Activated naive CD8-positive, alpha-beta T cell treated with anti-CD3 and anti-CD28 coated beads, Interleukin-2, amount 10 ng/mL, durations not matched to agents 7 days and 5 days (primary cell): ENCODE measurements at regions not wholly inside any gene's neighbourhood (a gene's known extent, or its start where the extent isn't known, plus 50 kb on each side); places are given as distances from the start of the nearest gene placed in this dataset.

Experiments used
- ATAC-seq: fragments of 150-1000 bp; cut with Tn5 transposase; one replicate; pipeline ENCODE4 v1.10.0; 2021; ENCODE audit warnings: low read depth, moderate library complexity
- POLR2A ChIA-PET: fragments of 350-600 bp; sonication (Branson Sonifier 250); formaldehyde crosslinking; loops from one replicate; lab custom pipeline; 2021; ENCODE audit warnings: antibody characterized with exemption; lab: Charles Lee
- DNase-seq: peaks from one replicate; pipeline ENCODE4 v3.0.0; 2021
- H3K27ac Mint-ChIP-seq: one replicate; pipeline ENCODE4 v1.8.0; 2022; ENCODE audit warnings: mild to moderate bottlenecking, mixed read lengths
- H3K27me3 Mint-ChIP-seq: one replicate; pipeline ENCODE4 v1.8.0; 2022; ENCODE audit warnings: mild to moderate bottlenecking, moderate library complexity, mixed read lengths
- H3K36me3 Mint-ChIP-seq: one replicate; pipeline ENCODE4 v1.8.0; 2021; ENCODE audit warnings: mild to moderate bottlenecking, mixed read lengths
- H3K4me1 Mint-ChIP-seq: one replicate; pipeline ENCODE4 v1.8.0; 2021; ENCODE audit warnings: mixed read lengths
- H3K4me3 Mint-ChIP-seq: one replicate; pipeline ENCODE4 v1.8.0; 2022; ENCODE audit warnings: mild to moderate bottlenecking, moderate library complexity, mixed read lengths
- H3K9me3 Mint-ChIP-seq: one replicate; pipeline ENCODE4 v1.8.0; 2021; ENCODE audit warnings: mixed read lengths

DNA sequence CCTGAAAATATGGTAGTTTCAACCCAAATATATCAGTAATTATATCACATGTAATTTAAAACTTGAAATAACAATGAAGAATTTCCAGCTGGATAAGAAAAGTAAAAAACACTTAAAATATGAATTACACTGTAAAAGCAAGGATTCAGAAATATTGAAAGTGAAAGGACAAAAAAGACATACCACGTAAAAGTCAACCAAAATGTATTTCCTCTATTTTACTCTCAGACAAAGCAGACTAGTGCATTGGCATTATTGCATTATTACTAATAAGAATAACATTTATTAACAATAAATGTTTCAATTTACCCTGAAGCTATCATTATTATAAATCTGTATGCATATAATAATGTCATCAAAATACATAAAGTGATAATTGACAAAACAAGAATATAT, 445.1 kb upstream of the TRIB2 start:
- peaks cover 2% of the 10 kb centered on the region for H3K36me3 Mint-ChIP-seq
- no peaks in the 10 kb centered on the region for H3K27me3 Mint-ChIP-seq
- H3K27ac Mint-ChIP-seq, result peak overlapping the region; percentile 23
- peaks cover 1% of the 10 kb centered on the region for H3K9me3 Mint-ChIP-seq
- H3K4me3 Mint-ChIP-seq, result peak overlapping the region; percentile 49
- POLR2A ChIA-PET, result interaction anchor here (1.4 kb wide), 1 partner anchor 445 kb away, joined by 4 read pairs; no protein-coding TSS in a partner anchor
- DNase-seq, result no peak
- no peak for ATAC-seq
- H3K4me1 Mint-ChIP-seq, result peaks cover 13% of the 10 kb centered on the region

- Mint-ChIP-seq H3K36me3 (peaks cover 2% of the 10 kb centered on the region), H3K4me1 (peaks cover 17% of the 10 kb centered on the region), H3K4me3 (no peak overlapping the region), H3K27ac (no peak overlapping the region), H3K27me3 (no peaks in the 10 kb centered on the region), H3K9me3 (peaks cover 1% of the 10 kb centered on the region)
- no peak for ATAC-seq
- DNase-seq, result no peak
- POLR2A ChIA-PET, result no interaction called here
These were observed 443.6 kb upstream of the TRIB2 start for GRCh38 chr2:12273111-12273510.

GRCh38 chr2:12274591-12274990, 442.1 kb upstream of the TRIB2 start:
- peaks cover 17% of the 10 kb centered on the region for H3K4me1 Mint-ChIP-seq
- no peak overlapping the region for H3K27ac Mint-ChIP-seq
- no peaks in the 10 kb centered on the region for H3K27me3 Mint-ChIP-seq
- ATAC-seq, result no peak
- H3K4me3 Mint-ChIP-seq, result no peak overlapping the region
- POLR2A ChIA-PET, result interaction anchor here (0.7 kb wide), 1 partner anchor 495 kb away, joined by 5 read pairs; no protein-coding TSS in a partner anchor
- no peak for DNase-seq
- peaks cover 2% of the 10 kb centered on the region for H3K36me3 Mint-ChIP-seq
- H3K9me3 Mint-ChIP-seq, result peaks cover 1% of the 10 kb centered on the region

GRCh38 chr2:12277241-12278034, 439.3 kb upstream of the TRIB2 start:
- Mint-ChIP-seq H3K4me3 (no peak overlapping the region), H3K9me3 (peaks cover 1% of the 10 kb centered on the region), H3K27ac (no peak overlapping the region), H3K36me3 (no peaks in the 10 kb centered on the region), H3K4me1 (peaks cover 11% of the 10 kb centered on the region), H3K27me3 (no peaks in the 10 kb centered on the region)
- no peak for DNase-seq
- ATAC-seq, result no peak
- POLR2A ChIA-PET, result interaction anchor here (0.8 kb wide), 1 partner anchor 38 kb away, joined by 3 read pairs; no protein-coding TSS in a partner anchor

DNA sequence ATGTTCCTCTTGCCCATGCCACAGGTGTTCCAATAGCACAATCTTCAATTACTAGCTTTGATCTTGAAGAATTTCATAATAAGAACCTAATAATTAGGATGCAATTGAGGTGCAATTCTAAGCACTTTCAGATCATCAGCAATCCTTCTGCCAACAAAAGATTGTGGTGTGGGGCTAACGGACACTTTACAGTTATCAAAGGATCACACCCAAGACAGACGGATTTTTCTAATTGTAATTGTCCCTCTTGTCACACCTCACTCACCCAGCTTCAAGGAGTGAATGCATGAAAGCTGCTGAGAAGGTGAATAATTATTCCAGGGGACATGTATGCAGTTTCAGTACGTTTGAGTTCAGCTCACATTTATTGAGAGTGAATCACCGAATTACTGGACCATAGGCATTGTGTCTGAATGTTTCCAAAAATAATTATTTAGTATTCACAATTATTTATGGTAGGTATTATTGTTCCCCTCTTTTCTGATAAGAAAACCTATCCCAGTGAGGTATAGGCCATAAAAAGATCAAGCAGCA, 438.5 kb upstream of the TRIB2 start:
- Mint-ChIP-seq H3K27me3 (no peaks in the 10 kb centered on the region), H3K4me3 (no peak overlapping the region), H3K27ac (no peak overlapping the region), H3K4me1 (peaks cover 9% of the 10 kb centered on the region), H3K9me3 (peaks cover 1% of the 10 kb centered on the region), H3K36me3 (no peaks in the 10 kb centered on the region)
- no peak for DNase-seq
- ATAC-seq, result no peak
- POLR2A ChIA-PET, result interaction anchor here (0.8 kb wide), 1 partner anchor 37 kb away, joined by 3 read pairs; no protein-coding TSS in a partner anchor

- peaks cover 2% of the 10 kb centered on the region for H3K9me3 Mint-ChIP-seq
- peaks cover 2% of the 10 kb centered on the region for H3K36me3 Mint-ChIP-seq
- H3K4me3 Mint-ChIP-seq, result no peak overlapping the region
- H3K27me3 Mint-ChIP-seq, result no peaks in the 10 kb centered on the region
- H3K4me1 Mint-ChIP-seq, result peaks cover 26% of the 10 kb centered on the region
- ATAC-seq, result no peak
- DNase-seq, result no peak
- no peak overlapping the region for H3K27ac Mint-ChIP-seq
- POLR2A ChIA-PET, result no interaction called here
These were observed 433.7 kb upstream of the TRIB2 start for GRCh38 chr2:12282780-12283695.

- POLR2A ChIA-PET, result no interaction called here
- H3K9me3 Mint-ChIP-seq, result peaks cover 3% of the 10 kb centered on the region
- peaks cover 2% of the 10 kb centered on the region for H3K36me3 Mint-ChIP-seq
- ATAC-seq (no peak), DNase-seq (no peak)
- H3K27ac Mint-ChIP-seq, result no peak overlapping the region
- H3K4me3 Mint-ChIP-seq, result no peak overlapping the region
- no peaks in the 10 kb centered on the region for H3K27me3 Mint-ChIP-seq
- H3K4me1 Mint-ChIP-seq, result peaks cover 30% of the 10 kb centered on the region
These were observed 432.7 kb upstream of the TRIB2 start for GRCh38 chr2:12284037-12284436.

DNA sequence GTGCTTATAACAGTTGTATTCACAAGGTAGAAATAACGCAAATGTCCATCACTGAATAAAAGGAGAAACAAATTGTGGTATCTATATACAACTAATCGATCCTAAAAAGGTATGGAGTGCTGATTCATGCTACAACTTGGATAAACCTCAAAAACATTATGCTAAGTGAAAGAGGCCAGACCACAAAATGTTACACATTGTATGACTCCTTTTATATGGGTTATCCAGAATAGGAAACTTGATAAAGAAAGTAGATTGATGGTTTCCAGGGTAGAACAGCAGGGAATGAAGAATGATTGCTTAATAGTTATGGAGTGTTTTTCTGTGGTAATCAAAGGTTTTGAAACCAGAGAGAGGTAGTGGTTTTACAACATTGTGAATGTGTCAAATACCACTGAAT, 432.2 kb upstream of the TRIB2 start:
- POLR2A ChIA-PET, result no interaction called here
- Mint-ChIP-seq H3K27ac (no peak overlapping the region), H3K4me1 (peaks cover 30% of the 10 kb centered on the region), H3K9me3 (peaks cover 3% of the 10 kb centered on the region), H3K27me3 (no peaks in the 10 kb centered on the region), H3K36me3 (peaks cover 2% of the 10 kb centered on the region), H3K4me3 (no peak overlapping the region)
- ATAC-seq, result no peak
- DNase-seq, result no peak

DNA sequence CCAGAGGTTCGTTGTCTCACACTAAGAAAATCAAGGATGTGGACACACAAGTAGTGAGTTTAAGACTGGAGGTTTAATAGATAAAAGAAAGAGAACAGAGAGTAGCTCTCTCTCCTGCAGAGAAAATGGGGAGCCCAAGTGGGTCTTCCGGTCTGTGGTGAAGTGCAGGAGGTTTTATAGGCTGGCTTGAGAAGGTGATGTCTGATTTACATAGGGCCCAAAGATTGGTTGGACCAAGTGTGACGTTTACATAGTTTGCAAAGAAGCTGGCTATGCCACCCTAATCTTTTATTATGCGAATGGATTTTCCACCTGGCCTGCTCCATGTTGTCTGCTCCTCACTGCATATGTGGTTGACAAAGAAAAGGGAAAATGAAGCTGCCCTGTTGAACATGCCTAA, 430.4 kb upstream of the TRIB2 start:
- Mint-ChIP-seq H3K4me1 (peaks cover 26% of the 10 kb centered on the region), H3K27me3 (no peaks in the 10 kb centered on the region), H3K27ac (no peak overlapping the region), H3K4me3 (no peak overlapping the region), H3K9me3 (peaks cover 7% of the 10 kb centered on the region), H3K36me3 (peaks cover 10% of the 10 kb centered on the region)
- POLR2A ChIA-PET, result no interaction called here
- ATAC-seq (no peak), DNase-seq (no peak)

DNA sequence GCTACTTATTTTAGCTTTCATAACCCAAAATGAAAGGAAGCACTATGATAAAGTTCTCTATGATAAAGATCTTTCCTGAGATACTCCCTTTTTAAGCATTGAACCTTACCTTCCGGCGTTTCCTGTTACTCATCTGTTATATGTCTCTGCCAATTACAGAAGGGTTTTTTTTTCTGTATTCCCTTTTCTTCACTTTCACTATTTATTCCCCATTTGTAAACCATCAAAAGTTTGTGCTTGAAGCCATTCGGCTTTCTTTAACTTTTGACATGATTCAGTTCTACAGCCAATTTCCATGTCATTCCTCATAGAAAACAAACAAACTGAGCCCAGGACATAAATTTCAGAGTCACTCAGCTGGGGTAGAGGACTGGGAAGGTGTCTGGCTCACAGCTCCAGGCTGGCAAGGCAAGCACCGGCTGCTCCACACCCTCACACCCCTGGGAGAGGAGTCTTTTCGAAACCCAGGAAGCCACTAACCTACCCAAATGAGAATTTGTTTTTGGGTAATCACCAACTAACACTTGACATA, 429.4 kb upstream of the TRIB2 start:
- no peaks in the 10 kb centered on the region for H3K27me3 Mint-ChIP-seq
- H3K4me1 Mint-ChIP-seq, result peaks cover 26% of the 10 kb centered on the region
- H3K9me3 Mint-ChIP-seq, result peaks cover 15% of the 10 kb centered on the region
- no peak for ATAC-seq
- H3K4me3 Mint-ChIP-seq, result no peak overlapping the region
- POLR2A ChIA-PET, result no interaction called here
- DNase-seq, result no peak
- no peak overlapping the region for H3K27ac Mint-ChIP-seq
- peaks cover 17% of the 10 kb centered on the region for H3K36me3 Mint-ChIP-seq

GRCh38 chr2:12288048-12288447, 428.7 kb upstream of the TRIB2 start:
- DNase-seq (no peak), ATAC-seq (no peak)
- no peak overlapping the region for H3K4me3 Mint-ChIP-seq
- H3K27me3 Mint-ChIP-seq, result no peaks in the 10 kb centered on the region
- H3K36me3 Mint-ChIP-seq, result peaks cover 20% of the 10 kb centered on the region
- POLR2A ChIA-PET, result interaction anchor here (0.8 kb wide), 1 partner anchor 219 kb away, joined by 3 read pairs; no protein-coding TSS in a partner anchor
- peaks cover 27% of the 10 kb centered on the region for H3K4me1 Mint-ChIP-seq
- no peak overlapping the region for H3K27ac Mint-ChIP-seq
- peaks cover 15% of the 10 kb centered on the region for H3K9me3 Mint-ChIP-seq

DNA sequence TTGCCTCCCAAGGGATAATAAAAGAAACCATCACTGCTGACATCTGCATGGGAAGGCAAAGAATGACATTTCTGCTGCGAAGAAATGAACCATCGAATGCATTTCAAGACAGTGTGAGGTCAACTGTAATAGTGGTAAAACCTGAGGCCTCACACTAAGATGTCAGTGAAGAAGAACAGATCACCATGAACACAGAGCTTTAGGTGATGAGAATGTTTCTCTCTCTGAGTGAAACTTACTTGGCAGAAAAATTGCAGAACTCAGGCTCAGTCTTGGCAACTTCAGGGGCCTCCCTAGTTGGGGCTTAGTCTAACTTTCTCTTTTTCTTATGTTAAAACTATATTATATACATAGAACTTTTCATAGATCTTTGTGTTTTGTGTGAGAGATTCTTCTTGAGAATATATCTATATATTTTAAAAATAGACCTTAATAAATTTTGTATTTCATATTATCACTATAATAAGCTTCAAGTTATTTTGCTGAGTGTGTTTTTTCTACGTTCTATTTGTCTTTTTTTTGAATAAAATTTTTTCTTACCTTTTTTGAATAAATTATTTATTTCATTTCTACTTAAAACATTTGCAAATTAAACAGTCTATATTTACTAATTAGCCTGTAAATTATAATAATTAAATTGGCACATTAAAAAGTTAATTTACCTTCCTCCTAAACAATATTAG, 427.5 kb upstream of the TRIB2 start:
- no peak for DNase-seq
- H3K4me1 Mint-ChIP-seq, result peaks cover 31% of the 10 kb centered on the region
- peaks cover 21% of the 10 kb centered on the region for H3K36me3 Mint-ChIP-seq
- no peak overlapping the region for H3K27ac Mint-ChIP-seq
- POLR2A ChIA-PET, result interaction anchor here (0.8 kb wide), 1 partner anchor 218 kb away, joined by 3 read pairs; no protein-coding TSS in a partner anchor
- no peaks in the 10 kb centered on the region for H3K27me3 Mint-ChIP-seq
- H3K9me3 Mint-ChIP-seq, result peaks cover 15% of the 10 kb centered on the region
- H3K4me3 Mint-ChIP-seq, result no peak overlapping the region
- ATAC-seq, result no peak
